ENCODE measurements at regions not wholly inside any gene's neighbourhood (a gene's known extent, or its start where the extent isn't known, plus 50 kb on each side); places are given as distances from the start of the nearest gene placed in this dataset.

- TF ChIP-seq, protein P1, sequence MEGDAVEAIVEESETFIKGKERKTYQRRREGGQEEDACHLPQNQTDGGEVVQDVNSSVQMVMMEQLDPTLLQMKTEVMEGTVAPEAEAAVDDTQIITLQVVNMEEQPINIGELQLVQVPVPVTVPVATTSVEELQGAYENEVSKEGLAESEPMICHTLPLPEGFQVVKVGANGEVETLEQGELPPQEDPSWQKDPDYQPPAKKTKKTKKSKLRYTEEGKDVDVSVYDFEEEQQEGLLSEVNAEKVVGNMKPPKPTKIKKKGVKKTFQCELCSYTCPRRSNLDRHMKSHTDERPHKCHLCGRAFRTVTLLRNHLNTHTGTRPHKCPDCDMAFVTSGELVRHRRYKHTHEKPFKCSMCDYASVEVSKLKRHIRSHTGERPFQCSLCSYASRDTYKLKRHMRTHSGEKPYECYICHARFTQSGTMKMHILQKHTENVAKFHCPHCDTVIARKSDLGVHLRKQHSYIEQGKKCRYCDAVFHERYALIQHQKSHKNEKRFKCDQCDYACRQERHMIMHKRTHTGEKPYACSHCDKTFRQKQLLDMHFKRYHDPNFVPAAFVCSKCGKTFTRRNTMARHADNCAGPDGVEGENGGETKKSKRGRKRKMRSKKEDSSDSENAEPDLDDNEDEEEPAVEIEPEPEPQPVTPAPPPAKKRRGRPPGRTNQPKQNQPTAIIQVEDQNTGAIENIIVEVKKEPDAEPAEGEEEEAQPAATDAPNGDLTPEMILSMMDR (IDR thresholded peaks at IDR 0.05) = no peak
- TF ChIP-seq EZH2 (IDR thresholded peaks at IDR 0.05) = no peak
Measured at GRCh38 chr10:88205842-88206446, 342.5 kb downstream of the PTEN start.

Measured in neural progenitor cell (in vitro differentiated cells).